Smooth muscle cell (in vitro differentiated cells): ENCODE measurements at regions not wholly inside any gene's neighbourhood (a gene's known extent, or its start where the extent isn't known, plus 50 kb on each side); places are given as distances from the start of the nearest gene placed in this dataset.

ENCODE experiments used
- DNase-seq: peaks from one replicate; lab custom pipeline; 2025; ENCODE audit not compliant: unreplicated experiment; lab: John Stamatoyannopoulos, UW
- H2AFZ ChIP-seq: fragments of 200-600 bp; sonication (generic); 2 replicates; pipeline ENCODE4 v1.6.0; 2016; ENCODE audit warnings: antibody characterized with exemption, low read depth, mild to moderate bottlenecking
- H3F3A ChIP-seq: fragments of 200-600 bp; sonication (generic); 2 replicates; pipeline ENCODE4 v1.6.0; 2017; ENCODE audit warnings: antibody characterized with exemption, low read depth
- H3K27ac ChIP-seq: fragments of 200-600 bp; sonication (generic); 2 replicates; pipeline ENCODE4 v1.5.1; 2016; ENCODE audit warnings: low read depth, mild to moderate bottlenecking
- H3K27me3 ChIP-seq: fragments of 200-600 bp; sonication (generic); 2 replicates; pipeline ENCODE4 v1.6.1; 2016; ENCODE audit warnings: low read depth, mild to moderate bottlenecking
- H3K36me3 ChIP-seq: fragments of 200-600 bp; sonication (generic); 2 replicates; pipeline ENCODE4 v1.5.1; 2016; ENCODE audit warnings: low read depth
- H3K4me1 ChIP-seq: fragments of 200-600 bp; sonication (generic); 2 replicates; pipeline ENCODE4 v1.5.1; 2016; ENCODE audit warnings: low read depth
- H3K4me2 ChIP-seq: fragments of 200-600 bp; sonication (generic); 2 replicates; pipeline ENCODE4 v1.6.0; 2016; ENCODE audit warnings: mild to moderate bottlenecking
- H3K4me3 ChIP-seq: fragments of 200-600 bp; sonication (generic); 2 replicates; pipeline ENCODE4 v1.5.1; 2016; ENCODE audit warnings: mild to moderate bottlenecking
- H3K79me2 ChIP-seq: fragments of 200-600 bp; sonication (generic); 2 replicates; pipeline ENCODE4 v1.6.0; 2016; ENCODE audit warnings: low read depth, mild to moderate bottlenecking
- H3K9ac ChIP-seq: fragments of 200-600 bp; sonication (generic); 2 replicates; pipeline ENCODE4 v1.6.0; 2016; ENCODE audit warnings: low read depth
- H3K9me3 ChIP-seq: fragments of 200-600 bp; sonication (generic); replicated peaks from 2 replicates; pipeline ENCODE4 v1.5.1; 2016; ENCODE audit warnings: low read depth
- H4K20me1 ChIP-seq: fragments of 200-600 bp; sonication (generic); 2 replicates; pipeline ENCODE4 v1.6.0; 2016; ENCODE audit warnings: low read depth
- CTCF ChIP-seq: fragments of 200-600 bp; sonication (generic); IDR thresholded peaks from 2 replicates; pipeline ENCODE4 v1.5.1; 2017; ENCODE audit warnings: borderline replicate concordance, mild to moderate bottlenecking, antibody characterized with exemption; ENCODE audit not compliant: insufficient read depth, poor library complexity, severe bottlenecking
- WGBS: methylation state at CpG from one replicate; pipeline ENCODE4 v1.1.7; 2016; ENCODE audit warnings: low lambda C conversion rate; 5-methylcytosine and 5-hydroxymethylcytosine counted together

- no peaks in the 10 kb centered on the region for H3K36me3 ChIP-seq
- no peaks in the 10 kb centered on the region for H4K20me1 ChIP-seq
- H3K27me3 ChIP-seq = no peaks in the 10 kb centered on the region
- no peak overlapping the region for H2AFZ ChIP-seq
- no peaks in the 10 kb centered on the region for H3K79me2 ChIP-seq
- H3K4me1 ChIP-seq = no peaks in the 10 kb centered on the region
- no peak for DNase-seq
- H3K4me2 ChIP-seq = no peak overlapping the region
- WGBS = 94% methylated on average over 1 of the region's 1 CpG
- TF ChIP-seq CTCF = no peak
- H3K9me3 ChIP-seq = no peaks in the 10 kb centered on the region
- H3K4me3 ChIP-seq = no peak overlapping the region
- no peak overlapping the region for H3K27ac ChIP-seq
- H3F3A ChIP-seq = no peaks in the 10 kb centered on the region
- H3K9ac ChIP-seq = no peak overlapping the region
These were observed 577.1 kb downstream of the PIK3C3 start for GRCh38 chr18:42532119-42532518.

- Histone ChIP-seq H3K27ac (no peak overlapping the region), H3K9ac (no peak overlapping the region), H3K36me3 (no peaks in the 10 kb centered on the region), H3K4me1 (no peaks in the 10 kb centered on the region), H2AFZ (peak overlapping the region; percentile 51), H3F3A (no peaks in the 10 kb centered on the region), H3K27me3 (no peaks in the 10 kb centered on the region), H3K79me2 (no peaks in the 10 kb centered on the region), H3K4me2 (no peak overlapping the region), H3K9me3 (no peaks in the 10 kb centered on the region), H4K20me1 (no peaks in the 10 kb centered on the region), H3K4me3 (no peak overlapping the region)
- TF ChIP-seq CTCF = no peak
- WGBS = 71% methylated on average over 4 of the region's 4 CpGs
- DNase-seq = no peak
These were observed 578.1 kb downstream of the PIK3C3 start for GRCh38 chr18:42533009-42533575.

- H3K27ac ChIP-seq = no peak overlapping the region
- no peaks in the 10 kb centered on the region for H3K4me1 ChIP-seq
- H3K36me3 ChIP-seq = no peaks in the 10 kb centered on the region
- peak overlapping the region; percentile 51 for H2AFZ ChIP-seq
- H3K4me3 ChIP-seq = no peak overlapping the region
- no peak for DNase-seq
- no peaks in the 10 kb centered on the region for H3F3A ChIP-seq
- WGBS = 82% methylated on average over 8 of the region's 8 CpGs
- no peak for TF ChIP-seq CTCF
- no peak overlapping the region for H3K9ac ChIP-seq
- H4K20me1 ChIP-seq = no peaks in the 10 kb centered on the region
- H3K79me2 ChIP-seq = no peaks in the 10 kb centered on the region
- no peaks in the 10 kb centered on the region for H3K27me3 ChIP-seq
- no peak overlapping the region for H3K4me2 ChIP-seq
- no peaks in the 10 kb centered on the region for H3K9me3 ChIP-seq
These were observed 578.6 kb downstream of the PIK3C3 start for GRCh38 chr18:42533616-42534015.

GRCh38 chr18:42534313-42534712, 579.3 kb downstream of the PIK3C3 start:
- Histone ChIP-seq H3K9me3 (no peaks in the 10 kb centered on the region), H3K4me2 (no peak overlapping the region)

More at GRCh38 chr18:42534313-42534712, 579.3 kb downstream of the PIK3C3 start:
- TF ChIP-seq CTCF = no peak
- DNase-seq = no peak
- Histone ChIP-seq H3K4me3 (no peak overlapping the region), H3F3A (no peaks in the 10 kb centered on the region), H2AFZ (no peak overlapping the region), H3K79me2 (no peaks in the 10 kb centered on the region), H3K27me3 (no peaks in the 10 kb centered on the region), H3K4me1 (no peaks in the 10 kb centered on the region), H4K20me1 (no peaks in the 10 kb centered on the region), H3K27ac (no peak overlapping the region), H3K36me3 (no peaks in the 10 kb centered on the region), H3K9ac (no peak overlapping the region)
- WGBS = 76% methylated on average over 1 of the region's 1 CpG
